ENCODE measurements at regions not wholly inside any gene's neighbourhood (a gene's known extent, or its start where the extent isn't known, plus 50 kb on each side); places are given as distances from the start of the nearest gene placed in this dataset.

DNA sequence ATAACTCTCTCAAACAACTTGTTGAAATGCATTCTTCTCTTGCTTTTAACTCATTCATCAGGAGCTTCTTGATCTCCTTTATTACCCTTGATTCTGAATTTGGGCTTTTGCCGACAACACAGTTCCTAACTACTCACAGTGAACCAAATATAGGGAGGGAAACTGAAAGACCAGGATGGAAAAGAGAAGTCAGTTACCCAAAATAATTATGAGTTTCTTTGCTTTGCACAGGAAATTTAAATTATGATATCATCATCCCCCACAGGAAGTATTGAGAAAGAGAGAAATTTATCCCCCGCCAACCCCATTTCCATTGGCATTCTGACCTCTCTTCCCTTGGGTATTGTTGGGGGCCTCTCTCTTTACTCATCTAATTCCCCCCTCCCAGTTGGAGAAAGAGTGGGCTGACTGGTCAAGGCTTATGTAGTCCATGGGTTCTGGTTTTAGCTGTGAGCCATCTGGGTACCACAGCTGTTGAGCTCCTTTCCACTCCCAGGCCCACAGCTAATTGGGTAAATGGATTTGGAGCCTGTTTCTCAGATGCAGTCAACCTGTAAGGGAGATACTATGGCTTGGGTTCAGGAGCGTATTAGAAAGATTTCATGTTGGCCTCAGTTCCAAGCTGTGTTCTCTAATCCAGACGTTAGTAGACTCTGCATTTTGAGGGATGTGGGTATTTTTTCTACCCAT lies 109.0 kb downstream of the FZD1 start (continued):
- TF ChIP-seq, protein P1, sequence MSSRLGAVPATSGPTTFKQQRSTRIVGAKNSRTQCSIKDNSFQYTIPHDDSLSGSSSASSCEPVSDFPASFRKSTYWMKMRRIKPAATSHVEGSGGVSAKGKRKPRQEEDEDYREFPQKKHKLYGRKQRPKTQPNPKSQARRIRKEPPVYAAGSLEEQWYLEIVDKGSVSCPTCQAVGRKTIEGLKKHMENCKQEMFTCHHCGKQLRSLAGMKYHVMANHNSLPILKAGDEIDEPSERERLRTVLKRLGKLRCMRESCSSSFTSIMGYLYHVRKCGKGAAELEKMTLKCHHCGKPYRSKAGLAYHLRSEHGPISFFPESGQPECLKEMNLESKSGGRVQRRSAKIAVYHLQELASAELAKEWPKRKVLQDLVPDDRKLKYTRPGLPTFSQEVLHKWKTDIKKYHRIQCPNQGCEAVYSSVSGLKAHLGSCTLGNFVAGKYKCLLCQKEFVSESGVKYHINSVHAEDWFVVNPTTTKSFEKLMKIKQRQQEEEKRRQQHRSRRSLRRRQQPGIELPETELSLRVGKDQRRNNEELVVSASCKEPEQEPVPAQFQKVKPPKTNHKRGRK (tag; IDR thresholded peaks at IDR 0.05) = no peak
- TF ChIP-seq BDP1 (IDR thresholded peaks at IDR 0.05; ENCODE audit: insufficient read depth, insufficient read length) (no peak), PPARD (CRISPR knock-in tag; IDR thresholded peaks at IDR 0.05) (no peak), LARP7 (IDR thresholded peaks at IDR 0.05) (no peak), ZNF316 (IDR thresholded peaks at IDR 0.05) (no peak), ASH1L (IDR thresholded peaks at IDR 0.05; ENCODE audit: borderline replicate concordance, low read depth, partially characterized antibody) (no peak)
- TF ChIP-seq, protein P2, sequence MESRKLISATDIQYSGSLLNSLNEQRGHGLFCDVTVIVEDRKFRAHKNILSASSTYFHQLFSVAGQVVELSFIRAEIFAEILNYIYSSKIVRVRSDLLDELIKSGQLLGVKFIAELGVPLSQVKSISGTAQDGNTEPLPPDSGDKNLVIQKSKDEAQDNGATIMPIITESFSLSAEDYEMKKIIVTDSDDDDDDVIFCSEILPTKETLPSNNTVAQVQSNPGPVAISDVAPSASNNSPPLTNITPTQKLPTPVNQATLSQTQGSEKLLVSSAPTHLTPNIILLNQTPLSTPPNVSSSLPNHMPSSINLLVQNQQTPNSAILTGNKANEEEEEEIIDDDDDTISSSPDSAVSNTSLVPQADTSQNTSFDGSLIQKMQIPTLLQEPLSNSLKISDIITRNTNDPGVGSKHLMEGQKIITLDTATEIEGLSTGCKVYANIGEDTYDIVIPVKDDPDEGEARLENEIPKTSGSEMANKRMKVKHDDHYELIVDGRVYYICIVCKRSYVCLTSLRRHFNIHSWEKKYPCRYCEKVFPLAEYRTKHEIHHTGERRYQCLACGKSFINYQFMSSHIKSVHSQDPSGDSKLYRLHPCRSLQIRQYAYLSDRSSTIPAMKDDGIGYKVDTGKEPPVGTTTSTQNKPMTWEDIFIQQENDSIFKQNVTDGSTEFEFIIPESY (CRISPR knock-in tag; IDR thresholded peaks at IDR 0.05) = no peak
